ENCODE measurements at regions not wholly inside any gene's neighbourhood (a gene's known extent, or its start where the extent isn't known, plus 50 kb on each side); places are given as distances from the start of the nearest gene placed in this dataset.
A peak's percentile ranks its signal among the peaks of the same experiment; 100 is the strongest.

DNA sequence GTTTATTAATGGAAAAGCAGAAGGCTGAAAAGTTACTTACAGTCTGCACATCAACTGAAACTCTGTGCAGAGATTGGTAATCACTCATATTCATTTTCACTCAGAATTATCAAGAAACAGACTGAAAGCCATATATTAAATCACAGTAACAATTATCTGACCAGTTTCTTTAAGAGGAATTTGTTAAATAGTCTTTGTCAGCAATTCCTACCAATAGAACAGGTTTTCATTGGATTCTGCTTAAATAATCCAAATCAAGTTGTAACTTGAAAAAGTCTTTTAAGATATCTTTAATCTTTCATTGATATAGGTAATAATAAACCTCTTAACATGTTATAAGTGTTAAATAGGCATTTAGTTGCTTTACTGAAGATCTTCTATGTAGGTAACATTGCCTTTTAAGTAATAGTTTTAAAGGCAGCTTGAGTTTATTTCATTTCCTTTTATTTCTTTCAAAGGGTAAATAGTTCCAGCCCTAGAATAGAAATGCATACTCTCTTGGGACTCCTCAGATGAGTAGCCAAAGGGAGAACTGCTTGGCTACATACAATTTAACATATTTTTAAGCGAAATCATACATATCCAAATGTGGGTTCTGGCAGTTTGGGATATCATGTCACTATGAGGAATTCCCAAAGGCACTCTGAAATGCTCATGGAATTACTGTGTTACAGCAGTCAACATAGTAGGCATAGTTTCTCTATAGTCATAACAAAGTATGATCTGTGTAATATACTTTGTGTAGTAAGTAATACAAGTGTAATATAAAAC lies 326.0 kb upstream of the SPRY2 start:
- no peak for DNase-seq (ENCODE audit: low spot score)

DNA sequence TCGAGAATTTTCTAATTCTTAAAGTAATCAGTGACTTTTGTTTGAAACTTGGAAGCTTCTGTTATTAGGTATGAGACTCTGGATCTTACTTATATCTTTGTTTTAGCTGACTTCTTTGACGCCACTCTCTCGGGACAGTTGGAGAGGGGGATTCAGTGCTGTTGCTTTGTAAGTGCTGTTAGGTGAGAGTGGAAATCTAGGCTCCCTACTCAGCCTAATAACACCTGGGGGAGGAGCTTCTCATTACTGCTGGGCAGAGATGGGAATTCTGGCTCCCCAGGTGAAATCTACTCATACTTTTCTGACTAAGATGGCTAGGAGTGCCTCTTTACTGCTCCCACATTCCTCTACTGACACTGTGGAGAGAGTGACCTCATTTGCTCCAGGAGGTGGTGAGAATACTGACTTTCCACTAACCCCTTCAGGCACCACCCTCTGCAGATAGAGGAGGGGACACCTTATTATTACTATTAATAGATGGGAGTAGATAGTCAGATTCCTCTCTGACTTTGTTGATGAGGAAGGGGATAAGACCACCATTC lies 324.9 kb upstream of the SPRY2 start:
- DNase-seq (ENCODE audit: low spot score), result no peak

DNA sequence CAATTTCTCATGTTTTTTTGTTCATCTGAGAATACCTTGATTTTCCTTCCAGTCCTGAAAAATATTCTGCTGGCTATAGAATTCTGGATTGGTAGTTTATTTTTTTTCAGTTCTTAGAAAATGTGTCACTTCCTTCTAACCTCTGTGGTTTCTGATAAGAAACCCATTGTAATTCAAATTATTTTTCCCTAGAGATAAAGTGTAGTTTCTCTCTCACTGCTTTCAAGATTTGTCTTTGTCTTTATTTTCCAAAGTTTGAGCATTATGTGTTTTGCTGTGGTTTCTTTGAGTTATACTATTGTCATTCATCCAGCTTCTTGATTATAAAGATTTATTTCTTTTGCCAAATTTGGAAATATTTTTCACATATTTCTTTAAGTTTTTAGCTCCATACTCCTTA lies 324.0 kb upstream of the SPRY2 start:
- DNase-seq (ENCODE audit: low spot score), result no peak

DNA sequence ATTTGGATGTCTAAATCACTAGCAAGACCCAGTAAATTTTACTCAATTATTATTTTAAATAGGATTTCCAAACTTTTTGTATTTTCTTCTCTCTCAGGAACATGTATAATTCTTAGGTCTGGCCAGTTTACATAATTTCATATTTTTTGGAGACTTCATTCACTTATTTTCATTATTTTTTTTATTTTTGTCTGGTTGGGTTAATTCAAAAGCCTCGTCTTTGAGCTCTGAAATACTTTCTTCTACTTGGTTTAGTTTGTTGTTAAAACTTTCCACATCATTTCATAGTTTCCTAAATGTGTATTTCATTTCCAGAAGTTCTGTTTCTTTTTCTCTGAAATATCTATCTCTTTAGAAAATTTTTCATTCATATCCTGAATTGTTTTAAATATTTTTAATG lies 322.9 kb upstream of the SPRY2 start:
- no peak for DNase-seq (ENCODE audit: low spot score)

DNA sequence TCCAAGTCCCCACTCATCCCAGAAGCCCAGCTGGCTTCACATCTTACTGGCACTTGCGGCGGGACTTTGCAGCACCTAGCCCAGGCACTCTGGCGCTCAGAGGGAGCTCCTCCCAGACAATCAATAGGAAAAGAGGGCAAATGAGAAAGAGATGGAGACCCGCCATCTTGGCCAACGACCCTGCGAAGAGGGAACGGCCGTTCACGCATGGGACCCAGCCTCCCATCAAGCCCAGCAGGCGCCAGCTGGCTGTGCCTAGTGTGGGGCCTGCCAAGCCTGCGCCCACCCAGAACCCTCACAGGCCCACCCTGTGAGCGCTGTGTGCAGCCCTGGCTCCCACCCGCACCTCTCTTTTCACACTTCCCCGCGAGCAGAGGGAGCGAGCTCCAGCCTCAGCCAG lies 317.8 kb upstream of the SPRY2 start:
- no peak for DNase-seq (ENCODE audit: low spot score)

DNA sequence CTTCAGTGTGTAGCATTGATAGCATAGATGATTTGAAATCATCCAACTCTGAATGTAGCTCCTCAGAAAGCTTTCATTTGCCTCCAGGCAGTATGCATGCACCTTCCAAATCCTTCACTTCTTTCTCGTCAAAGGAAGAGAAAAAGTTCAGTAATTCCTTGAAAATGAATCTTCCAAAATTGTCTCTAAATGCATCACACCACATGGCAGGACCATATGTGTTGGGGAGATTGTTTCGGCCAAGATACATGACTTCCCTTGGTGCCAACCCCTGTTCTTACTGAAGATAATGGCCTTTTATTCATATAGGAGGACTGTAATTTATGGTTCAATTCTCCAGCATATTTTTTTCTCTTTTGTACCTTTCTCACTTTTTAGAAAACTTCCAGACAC lies 315.6 kb upstream of the SPRY2 start:
- DNase-seq (ENCODE audit: low spot score), result no peak

DNA sequence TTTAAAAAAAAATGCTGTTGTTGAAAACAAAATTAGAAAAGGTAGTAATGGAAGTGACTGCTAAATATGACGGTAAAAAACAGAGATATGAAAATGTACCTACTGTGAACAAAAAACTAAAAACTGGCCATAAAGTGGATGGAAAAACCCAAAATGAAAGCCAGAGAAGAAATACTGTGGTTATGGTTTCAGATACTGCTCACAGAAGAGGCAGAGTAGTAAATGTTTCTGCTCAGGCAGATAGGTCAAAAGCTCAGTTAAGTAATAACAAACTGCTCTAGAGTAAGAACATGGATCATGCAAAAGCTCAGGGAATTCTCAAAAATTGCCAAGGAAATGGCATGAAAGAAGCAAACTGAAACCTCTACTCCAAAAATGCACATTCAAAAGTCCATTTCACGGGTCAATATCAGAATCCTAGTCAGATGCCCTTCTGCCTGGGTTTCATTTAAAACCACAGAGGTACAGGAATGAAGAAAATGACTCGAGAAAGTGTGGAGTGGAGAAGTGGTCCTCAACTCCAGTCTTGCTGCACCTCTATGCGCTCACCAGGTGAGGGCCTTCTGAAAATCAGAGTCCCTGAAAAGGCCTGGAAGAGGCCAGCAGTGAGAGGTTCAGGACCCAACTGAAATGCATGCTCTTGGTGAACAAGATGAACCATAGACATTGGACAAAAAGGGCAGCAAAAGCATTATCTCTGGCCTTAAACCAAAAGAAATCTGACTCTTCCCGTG lies 315.0 kb upstream of the SPRY2 start:
- DNase-seq (ENCODE audit: low spot score), result no peak

DNA sequence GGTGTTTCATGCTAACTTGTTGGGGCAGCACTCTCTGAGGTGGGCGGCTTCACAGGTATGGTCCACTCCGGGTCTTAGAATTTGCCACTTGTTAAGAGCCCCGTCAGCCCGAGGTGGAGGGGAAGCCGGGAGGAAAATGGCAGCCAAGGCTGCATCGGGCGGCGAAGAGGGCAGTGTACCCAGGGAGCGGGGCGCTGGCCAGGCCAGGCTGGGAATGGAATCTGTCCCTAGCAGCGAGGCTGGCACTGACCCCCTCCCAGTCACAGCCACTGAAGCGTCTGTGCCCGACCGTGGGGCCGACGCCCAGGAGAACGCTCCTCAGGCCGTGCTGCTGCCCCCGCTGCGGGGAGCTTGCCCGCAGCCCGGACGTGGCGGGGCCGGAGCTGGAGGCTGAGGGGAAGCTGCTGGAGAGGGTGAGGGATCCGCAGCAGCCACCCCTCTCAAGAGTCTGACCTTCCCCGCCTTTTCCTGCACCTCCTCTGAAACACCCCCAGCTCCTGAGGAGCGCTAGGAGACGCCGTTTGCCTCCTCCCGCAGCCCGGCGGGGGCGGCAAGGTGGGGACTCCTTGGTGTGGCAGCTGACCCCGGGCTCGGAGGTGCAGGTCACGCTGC lies 313.8 kb upstream of the SPRY2 start:
- DNase-seq (ENCODE audit: low spot score), result peak; percentile 25

DNA sequence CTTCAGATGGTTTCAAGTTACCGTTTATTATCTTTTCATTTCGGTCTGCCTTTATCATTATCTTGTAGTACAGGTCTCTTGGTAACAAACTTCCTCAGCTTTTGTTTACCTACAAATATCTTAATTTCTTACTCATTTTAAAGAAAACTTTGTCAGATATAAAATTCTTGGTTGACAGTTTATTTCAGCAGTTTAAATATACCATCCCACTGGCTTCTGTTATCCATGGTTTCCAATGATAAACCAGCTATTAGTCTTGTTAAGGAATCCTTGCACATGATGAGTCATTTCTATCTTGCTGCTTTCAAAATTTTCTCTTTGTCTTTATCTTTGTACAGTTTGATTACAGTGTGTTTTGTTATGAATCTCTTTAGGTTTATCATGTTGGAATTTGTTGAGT lies 308.3 kb upstream of the SPRY2 start:
- DNase-seq (ENCODE audit: low spot score), result no peak

DNA sequence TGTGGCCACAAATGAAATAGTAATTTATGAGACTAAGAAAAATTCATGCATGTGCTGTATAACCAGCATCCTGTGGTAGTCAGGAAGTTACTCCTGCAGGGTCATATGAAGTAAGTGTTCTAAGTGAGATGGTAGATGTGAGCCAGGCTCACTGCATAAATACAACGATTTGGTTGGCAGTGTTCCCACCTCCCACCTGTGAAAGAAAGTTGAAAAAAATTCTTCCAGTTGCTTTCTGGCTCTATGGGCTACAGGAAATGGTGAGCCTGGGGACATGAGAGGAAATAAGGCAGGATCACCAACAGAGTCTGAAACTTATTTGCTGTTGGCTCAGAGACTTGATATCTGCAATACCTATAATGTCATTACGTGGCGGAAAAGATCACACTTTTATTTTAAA lies 301.7 kb upstream of the SPRY2 start:
- no peak for DNase-seq (ENCODE audit: low spot score)

DNA sequence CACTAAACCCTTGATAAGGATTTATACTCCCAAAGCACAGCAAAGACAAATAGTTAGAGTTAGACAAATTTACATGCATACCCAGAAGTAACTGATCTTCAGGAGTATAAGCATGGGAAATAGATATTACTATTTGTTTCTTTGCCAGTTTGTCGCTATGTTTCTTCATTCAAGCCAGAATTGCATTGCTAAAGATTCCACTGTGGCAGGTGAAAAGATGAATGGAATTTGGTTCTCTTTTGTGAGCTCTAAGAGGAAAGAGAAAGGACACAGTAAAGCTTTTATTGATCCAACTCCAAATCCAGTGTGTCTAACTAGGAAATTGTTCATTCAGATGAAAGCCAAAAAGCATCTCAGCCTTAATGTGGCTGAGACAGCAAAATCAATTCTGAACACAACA lies 292.3 kb upstream of the SPRY2 start:
- DNase-seq (ENCODE audit: low spot score), result no peak

DNA sequence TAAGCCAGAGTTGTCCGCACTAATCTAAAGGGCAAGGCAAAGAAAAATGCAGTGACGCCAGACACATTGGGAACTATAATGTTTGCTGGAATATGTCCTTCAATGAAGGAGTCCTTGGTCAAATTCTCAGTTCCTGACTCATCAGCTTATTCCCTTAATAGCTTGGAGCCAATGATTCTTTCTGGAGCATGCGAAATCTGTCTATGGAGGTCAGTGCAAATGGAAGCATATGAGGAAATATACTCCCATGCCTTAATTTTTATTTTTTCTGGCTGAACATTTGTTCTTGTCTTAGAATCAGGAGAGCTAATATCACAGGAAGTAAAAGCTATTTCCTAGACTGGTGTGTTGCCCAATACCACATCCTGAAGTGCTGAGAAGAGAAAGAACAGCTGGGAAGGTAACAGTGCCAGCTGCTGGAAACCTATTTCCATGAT lies 289.8 kb upstream of the SPRY2 start:
- DNase-seq (ENCODE audit: low spot score), result no peak

DNA sequence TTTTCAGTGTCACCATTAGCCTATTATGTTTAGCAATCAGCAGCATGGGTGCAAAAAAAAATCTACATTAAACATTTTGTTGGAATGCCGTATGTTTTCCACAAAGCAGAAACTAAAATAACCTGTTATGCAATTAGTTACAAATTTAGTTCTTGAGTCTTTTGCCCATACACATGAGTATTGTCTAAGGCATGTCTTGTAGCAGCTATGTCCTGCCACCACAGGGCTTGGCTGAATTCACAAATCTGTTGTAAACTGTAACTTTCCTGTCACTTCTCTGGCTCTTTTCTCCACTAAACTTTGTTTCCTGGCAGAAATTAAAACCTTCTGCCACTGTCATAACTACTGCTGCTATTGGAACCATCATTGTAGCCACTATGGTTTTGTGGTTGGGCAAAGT lies 277.9 kb upstream of the SPRY2 start:
- DNase-seq (ENCODE audit: low spot score), result no peak

DNA sequence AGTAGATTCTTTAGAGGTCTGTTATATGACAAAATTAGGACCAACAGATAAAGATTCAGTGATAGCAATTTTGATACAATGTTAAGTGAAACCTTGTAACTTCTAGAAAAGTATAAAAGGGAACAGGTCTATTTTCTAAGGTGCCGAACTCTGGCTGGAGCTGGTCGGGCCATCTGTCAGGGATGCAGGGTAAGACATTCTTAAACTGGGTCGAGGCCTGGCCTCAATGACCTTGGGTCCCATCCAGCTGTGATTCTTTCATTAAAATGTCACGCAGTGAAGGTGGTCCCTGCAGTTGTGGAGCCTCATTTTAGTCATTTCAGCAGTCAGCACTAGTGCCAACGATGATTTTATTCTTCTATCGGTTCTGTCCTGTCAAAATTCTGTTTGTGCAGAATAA lies 271.9 kb upstream of the SPRY2 start:
- no peak for DNase-seq (ENCODE audit: low spot score)

DNA sequence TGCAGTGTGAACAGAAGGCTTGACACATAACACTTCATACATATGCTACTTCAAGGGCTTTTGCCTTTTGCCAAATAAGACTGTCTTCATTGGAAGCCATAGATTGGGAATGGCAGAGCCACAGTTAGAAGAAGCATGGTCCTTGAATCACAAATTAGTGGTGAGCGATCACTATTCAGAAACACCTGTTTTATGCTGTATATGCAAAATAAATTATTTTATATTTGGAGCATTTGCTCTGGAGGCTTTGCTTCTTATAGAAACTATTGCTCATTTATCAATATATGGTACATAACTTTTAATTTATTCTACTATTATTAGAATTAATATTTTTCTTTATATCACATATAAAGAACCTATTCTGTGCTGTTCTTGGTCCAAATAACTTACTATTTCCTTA lies 270.4 kb upstream of the SPRY2 start:
- no peak for DNase-seq (ENCODE audit: low spot score)

DNA sequence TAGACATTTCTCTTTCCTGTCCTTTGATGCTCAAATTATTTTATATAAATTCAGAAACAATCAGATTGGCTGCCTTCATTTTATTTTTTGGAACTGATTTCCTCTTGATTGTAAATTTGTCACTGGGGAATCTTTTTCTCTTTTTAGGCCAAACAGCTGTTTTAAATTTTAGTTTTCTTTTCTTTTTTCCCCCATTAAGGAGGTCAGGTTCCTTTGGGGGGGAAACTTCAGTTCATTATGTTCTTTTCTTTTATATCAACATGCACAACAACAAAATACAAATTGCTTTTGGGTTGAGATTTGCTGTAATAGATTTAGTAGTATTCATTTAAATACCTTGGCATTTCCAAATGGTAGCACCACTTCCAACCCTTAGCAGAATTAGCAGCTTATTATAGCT lies 264.8 kb upstream of the SPRY2 start:
- DNase-seq (ENCODE audit: low spot score), result no peak

DNA sequence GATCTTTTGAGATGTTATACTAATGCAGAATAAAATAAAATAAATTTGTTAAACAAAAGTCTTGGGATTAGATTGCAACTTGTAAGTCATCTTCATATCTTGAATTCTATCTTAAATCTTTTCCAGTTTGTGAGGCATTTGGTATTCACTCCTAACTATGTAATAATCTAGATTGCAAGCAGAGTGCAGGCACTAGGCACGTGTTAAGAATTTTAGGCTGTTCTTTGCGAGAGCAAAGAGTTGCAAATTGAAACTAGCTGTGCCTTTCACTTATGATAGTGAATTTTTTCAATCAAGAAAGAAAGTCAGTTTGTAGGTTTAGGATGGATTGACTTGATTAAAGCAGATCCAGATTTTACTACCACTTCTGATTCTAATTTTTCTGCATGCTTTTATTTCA lies 264.1 kb upstream of the SPRY2 start:
- DNase-seq (ENCODE audit: low spot score), result no peak

DNA sequence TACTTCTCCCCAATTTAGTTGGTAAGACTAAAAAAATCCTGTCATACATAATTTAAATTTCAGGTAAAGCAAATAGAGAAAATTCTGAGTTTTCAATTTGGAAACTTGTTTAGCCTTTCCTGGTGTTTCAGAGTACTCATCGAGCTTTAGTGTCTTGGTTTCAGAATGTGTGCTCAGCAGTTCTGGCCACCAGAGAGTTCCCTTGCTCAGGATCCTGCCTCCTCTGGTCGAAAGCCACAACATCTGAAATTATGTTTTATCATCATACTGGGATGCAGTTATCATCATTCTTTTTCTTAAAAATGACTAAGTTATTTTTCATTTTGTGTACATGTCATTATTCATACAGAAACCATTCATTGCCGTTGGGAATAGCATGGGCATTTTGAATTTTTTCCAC lies 263.2 kb upstream of the SPRY2 start:
- DNase-seq (ENCODE audit: low spot score), result no peak

DNA sequence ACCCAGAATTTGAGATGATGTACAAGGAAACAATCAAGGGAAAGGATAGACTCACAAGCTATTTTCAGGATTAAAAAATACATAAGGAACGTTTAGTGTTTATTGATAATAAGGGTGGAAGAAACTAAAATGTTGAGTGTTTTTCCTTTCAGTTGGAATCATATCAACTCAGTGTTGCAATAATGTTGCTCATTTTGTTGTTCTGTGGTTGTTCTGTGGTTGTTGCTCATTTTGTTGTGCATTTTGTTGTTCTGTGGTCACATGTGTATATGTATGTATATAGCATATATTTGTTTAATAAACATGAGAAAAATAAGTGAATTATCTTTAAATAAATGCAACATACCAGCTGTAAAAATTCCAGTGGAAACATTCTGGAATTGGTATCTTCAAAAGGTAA lies 262.4 kb upstream of the SPRY2 start:
- no peak for DNase-seq (ENCODE audit: low spot score)

DNA sequence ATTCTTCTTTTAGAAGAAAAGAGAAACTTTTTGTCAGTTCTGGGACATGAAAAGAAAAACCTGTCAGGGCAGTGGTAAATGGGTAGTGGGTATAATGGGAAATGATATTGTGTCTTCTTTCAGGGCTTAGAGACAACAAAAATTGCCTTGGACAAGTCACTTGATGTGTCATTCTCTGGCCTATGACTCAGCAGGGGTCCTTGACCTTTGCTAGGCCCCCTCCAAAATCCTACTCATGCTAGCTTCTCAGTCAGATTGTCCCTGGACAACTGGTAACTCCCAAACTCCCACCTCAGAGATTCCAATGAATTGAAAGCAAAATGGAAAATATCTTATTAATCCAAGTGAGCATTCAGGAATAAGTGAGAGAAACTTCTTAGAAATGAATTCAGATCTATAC lies 258.8 kb upstream of the SPRY2 start:
- DNase-seq (ENCODE audit: low spot score), result no peak

DNA sequence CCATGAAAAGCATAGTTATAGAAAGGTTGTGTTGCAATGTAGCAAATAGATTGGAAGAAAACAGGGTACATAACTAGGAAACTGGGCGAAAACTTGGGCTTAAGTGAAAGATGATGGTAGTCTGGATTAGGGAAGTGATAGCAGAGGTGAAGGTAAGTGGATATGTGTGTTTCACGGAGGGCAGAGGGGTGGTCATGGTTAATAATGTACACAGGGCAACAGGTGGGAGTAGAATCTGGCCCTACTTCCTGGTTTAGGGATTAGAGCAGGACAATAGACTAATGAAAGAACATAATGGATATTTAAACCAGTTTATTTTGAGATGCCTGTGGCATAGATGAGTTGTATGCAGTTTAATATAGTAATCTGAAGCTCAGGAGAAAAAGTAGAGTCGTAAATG lies 257.3 kb upstream of the SPRY2 start:
- DNase-seq (ENCODE audit: low spot score), result no peak

DNA sequence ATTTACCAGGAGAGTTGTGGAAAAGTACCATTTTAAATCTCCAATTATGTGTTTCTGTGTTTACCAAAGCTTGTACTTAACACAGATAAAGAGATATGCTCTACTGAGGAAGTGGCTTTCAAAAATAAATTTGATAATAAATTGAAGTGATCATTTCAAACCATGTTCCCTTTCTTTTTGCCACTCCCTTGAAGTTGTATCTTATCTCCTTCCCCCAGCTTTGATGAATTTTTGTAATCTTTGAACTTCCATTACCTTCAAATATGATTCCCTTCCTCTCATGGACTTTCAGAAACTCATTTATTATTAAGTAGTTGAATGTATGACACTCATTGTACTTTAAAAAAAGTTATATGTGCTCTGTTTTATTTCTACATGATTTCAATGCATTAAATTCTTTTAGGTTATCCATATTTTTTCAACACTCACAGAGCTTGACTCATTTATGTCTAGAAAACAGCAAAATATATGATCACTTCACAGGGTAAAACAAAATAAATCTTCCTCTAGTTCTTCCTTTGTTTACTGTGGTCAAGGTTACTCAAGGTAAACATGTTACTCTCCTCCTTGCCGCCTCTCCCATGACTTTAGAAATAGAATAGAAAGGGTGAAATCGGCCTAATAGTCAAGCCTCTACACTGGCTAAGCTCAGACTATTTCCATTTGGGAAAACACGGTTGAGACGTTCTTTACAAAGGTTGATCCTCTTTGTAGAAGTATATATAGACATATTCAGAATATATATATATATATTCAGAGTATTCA lies 251.2 kb upstream of the SPRY2 start:
- DNase-seq (ENCODE audit: low spot score), result no peak
